ENCODE measurements at regions not wholly inside any gene's neighbourhood (a gene's known extent, or its start where the extent isn't known, plus 50 kb on each side); places are given as distances from the start of the nearest gene placed in this dataset.

DNA sequence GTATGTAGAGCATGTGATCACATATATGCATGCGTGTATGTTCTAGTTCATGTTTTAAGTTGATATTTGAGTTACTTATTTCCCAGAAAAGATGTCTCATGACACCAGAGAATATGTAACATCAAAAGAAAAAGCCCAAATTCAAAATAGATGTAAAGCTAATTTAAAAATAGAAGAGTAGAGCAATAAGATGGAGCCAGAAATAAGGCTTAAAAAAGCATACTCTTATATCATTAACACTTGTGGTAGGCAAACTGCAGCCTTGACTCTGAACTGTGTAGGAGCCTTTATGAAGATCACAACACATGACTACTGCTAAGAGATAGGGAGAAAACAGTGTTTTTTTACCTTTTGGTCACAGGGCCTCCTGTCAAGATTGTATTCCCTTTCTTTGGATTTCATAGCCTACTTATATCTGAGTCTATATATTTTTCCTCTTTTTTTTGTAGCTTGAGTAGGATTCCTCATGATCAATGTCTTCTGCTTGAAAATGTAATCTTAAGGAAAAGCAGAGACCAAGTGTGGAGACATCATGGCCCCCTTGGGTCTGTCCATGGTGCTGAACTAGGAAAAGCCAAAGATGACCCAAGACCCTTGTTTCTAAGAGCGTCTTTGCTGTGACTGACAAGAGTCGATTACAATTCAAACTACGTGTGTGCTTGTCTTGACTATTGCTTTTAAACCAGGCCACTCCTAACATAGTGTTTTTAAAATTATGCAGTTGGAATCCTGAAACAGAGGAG is 390.4 kb downstream of the SHISA9 start:
- no peak for DNase-seq (ENCODE audit: low read depth in 3 of 3)

DNA sequence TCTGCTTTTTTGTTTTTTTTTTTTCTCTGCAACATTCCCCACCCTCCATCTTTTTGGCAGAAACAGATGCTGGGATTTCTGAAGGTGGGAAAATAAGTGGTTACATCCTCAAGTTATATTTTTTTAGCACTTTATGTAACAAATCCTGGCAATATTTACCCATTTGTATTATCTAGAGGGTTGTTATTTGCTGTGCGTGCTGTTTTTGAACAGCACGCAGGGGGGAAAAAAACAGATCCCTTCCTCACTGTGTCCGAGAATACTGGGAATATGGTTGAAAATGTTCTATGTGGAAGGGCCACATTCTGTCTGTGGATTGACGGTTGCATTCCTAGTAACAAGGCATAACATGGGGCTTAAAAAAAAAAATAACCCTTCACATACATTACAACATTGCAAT is 394.8 kb downstream of the SHISA9 start:
- no peak for DNase-seq (ENCODE audit: low read depth in 3 of 3)

DNA sequence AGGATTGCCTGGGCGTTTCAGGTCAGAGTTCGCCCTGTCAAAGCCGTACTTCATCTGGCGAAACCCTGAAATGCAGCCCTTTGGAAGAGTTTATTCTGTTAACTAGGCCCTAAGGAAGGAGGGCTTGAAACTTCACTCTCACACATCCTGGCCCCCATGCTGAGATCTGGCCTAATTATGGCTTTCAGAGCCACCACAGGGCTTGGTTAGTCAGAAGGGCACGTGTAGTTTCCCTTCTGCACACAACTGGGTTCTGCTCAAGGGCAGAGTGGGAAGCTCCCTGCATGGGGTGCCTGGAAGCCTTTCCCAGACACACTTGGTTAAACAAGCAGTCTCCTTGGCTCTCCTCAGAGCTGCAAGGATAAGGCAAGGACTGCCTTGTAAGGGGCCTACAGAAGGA is 397.3 kb downstream of the SHISA9 start:
- no peak for DNase-seq (ENCODE audit: low read depth in 3 of 3)

DNA sequence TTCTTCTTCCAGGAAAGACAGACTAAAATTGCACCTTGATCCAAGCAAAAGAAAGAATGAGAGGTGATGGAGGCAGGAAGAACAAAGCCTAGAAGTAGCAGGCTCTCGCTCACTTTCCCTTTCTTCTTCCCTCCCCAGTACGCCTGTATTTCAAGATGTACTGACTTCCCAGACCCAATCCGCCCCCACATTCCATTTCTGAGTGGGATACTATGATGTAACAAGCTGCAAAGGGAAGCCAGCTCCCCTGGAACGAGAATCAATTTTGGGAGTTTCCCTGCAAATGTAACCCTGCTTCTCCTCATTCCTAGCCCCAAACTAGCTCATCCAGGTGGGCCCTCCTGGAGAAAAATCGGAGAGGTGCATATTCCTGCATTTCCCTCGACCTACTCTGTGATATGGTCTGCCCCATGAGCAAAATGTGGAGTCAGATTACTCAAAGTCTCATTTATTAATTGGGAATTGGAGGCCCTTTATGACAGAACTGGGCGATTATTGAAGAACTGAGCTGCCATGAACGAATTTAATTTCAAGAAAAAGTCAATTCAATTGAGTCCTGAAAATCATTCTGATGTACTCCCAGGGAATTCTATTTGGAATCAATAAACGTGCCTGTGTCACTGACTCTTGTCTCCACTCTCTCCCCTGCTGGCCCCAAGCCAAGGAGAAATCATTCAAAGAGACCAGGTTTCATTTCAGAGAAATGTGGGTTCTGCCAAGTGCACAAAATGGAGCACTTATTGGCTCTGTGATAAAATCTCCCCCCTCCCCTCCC is 398.9 kb downstream of the SHISA9 start:
- no peak for DNase-seq (ENCODE audit: low read depth in 3 of 3)

DNA sequence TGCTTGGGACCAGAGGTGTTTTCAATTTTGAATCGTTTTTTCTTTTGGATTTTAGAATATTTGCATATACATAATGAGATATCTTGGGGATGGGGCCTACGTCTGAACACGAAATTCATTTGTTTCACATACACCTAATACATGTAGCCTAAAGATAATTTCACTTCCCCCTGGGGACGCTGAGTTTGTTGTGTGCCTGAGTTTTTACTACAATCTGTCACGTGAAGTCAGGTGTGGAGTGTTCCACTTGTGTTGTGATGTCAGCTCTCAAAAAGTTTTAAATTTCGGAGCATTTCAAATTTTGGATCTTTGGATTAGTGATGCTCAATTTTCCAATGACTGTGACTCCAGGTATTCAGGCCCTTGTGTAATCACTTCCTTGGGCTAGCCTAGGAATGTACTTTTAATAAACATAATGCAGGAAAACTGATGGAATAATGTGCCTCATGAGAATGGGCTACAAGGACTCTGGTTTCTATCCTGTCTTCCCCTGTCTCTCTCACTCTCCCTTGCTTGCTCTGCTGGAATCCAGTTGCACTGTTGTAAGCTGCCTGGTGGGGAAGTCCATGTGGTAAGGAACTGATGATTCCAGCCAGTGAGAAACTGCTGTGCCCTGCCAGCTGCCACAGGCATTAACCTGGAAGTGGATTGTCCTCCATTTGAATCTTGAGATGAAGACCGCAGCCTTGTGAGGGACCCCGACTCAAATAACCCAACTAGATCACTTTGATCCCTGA is 403.8 kb downstream of the SHISA9 start:
- no peak for DNase-seq (ENCODE audit: low read depth in 3 of 3)

DNA sequence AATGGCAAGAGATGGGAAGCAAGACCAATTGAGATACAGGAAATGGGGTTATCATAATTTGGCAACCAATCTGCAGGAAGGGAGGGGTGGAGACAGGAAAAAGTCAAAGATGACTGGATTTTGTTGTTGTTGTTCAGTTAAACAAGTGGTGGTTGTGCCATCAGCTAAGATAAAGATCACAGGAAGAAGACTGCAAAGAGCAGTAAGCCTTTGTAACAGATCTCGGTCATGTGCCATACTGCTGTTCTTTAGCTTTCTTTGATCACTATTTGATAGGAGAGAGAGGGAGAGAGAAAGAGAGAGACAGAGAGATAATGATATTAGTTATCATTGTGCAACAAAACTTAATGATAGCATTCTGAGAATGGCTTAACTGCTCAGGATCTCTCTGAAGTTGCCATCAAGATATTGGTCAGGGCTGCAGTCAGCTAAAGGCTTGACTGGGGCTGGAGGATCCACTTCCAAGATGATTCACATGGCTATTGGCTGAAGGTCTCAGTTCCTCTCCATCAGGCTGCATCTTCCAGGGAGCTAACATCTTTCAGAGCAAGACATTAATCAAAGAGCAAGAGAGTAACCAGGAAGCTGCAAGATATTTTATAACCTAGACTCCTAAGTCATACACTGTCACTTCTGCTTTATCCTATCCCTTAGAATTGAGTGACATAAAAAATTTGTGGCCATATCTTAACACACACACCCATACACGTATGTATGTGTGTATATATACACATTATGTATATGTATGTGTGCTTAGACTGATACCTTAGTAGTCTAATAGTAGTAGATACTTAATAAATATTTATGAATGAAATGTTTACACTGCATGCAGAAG is 405.0 kb downstream of the SHISA9 start:
- no peak for DNase-seq (ENCODE audit: low read depth in 3 of 3)

DNA sequence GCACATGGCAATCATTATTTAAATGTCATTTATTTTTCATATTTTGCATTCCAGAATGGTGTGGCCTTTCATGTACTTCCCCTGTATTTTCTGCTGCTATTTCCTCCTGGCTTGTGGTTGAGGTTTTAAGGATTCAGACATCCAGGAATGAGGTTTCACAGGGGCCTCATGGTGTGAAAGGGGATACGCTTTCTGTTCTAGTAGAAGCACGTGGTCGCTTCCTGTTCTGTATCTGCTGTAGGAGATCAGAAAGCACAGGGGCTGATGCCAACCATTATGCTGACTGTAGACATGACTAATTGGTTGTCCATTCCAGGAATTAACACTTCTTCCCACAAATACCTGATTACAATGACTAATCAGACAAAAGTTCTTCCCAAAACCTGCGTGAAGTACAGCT is 405.9 kb downstream of the SHISA9 start:
- no peak for DNase-seq (ENCODE audit: low read depth in 3 of 3)

DNA sequence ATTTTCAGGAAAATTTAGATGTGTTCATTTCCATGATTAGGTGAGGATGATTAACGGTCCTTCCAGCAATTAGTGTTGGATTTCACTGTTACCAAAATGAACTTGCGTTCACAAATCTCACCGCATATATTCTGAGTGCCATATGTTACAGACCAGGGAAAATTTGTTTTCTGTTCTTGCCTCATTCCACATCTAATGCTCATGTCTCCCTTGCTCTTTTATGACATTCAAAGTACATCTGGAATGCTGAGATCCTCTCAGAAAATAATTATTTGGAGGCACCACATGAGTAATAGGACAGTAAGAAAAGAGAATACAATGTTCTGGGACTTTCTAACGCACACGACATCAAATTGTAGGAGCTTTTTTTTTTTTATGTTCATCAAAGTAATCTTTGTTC is 406.5 kb downstream of the SHISA9 start:
- no peak for DNase-seq (ENCODE audit: low read depth in 3 of 3)

DNA sequence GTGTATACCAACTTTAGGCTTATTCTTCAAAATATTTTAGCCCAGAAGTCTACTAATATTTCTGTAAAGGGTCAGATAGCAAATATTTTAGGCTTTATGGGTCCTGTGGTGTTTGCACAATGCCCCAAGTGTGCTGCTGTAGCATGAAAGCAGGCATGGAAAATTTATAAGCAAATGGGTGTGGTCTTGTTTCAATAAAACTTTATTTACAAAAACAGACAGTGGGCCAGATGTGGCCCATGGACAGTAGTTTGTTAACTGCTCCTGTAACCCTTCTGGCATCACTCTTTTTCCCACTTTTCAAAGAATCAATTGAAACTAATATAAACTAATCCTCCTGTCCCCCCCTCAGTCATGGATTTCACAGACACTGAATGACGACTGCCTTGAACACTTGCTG is 410.7 kb downstream of the SHISA9 start:
- DNase-seq (ENCODE audit: low read depth in 3 of 3) = no peak

DNA sequence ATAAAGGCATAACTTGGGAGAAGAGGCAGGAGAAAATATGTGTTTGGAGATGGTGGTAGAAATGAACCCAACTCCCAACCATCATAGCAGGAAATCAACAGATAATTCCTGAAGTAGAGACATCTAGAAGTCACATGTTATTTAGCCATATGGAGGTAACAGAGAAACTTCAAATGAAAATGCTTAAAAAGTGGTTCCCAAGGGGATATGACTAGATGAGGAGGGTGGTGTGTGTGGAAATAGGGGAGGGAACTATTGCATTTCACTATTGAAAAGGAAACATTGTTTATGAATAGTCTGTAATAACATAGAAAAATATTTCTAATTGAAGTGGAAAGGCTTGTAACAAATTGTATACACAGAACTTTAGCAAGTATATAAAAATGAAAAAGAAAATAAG is 412.0 kb downstream of the SHISA9 start:
- DNase-seq (ENCODE audit: low read depth in 3 of 3) = no peak

DNA sequence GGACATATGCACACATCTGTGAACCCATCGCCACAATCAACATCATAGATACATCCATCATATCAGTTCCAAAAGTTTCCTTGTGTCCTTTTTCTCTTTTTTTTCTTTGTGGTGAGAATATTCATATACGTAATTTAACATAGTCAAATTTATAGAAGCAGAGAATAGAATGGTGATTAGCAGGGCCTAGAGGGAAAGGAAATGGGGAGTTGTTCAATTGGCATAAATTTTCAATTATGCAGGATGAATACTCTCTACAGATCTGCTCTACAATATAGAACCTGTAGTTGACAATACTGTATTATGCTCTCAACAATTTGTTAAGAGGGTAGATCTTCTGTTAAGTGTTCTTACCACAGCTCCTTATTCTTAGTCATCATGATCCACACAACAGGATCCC is 413.2 kb downstream of the SHISA9 start:
- DNase-seq (ENCODE audit: low read depth in 3 of 3) = no peak

DNA sequence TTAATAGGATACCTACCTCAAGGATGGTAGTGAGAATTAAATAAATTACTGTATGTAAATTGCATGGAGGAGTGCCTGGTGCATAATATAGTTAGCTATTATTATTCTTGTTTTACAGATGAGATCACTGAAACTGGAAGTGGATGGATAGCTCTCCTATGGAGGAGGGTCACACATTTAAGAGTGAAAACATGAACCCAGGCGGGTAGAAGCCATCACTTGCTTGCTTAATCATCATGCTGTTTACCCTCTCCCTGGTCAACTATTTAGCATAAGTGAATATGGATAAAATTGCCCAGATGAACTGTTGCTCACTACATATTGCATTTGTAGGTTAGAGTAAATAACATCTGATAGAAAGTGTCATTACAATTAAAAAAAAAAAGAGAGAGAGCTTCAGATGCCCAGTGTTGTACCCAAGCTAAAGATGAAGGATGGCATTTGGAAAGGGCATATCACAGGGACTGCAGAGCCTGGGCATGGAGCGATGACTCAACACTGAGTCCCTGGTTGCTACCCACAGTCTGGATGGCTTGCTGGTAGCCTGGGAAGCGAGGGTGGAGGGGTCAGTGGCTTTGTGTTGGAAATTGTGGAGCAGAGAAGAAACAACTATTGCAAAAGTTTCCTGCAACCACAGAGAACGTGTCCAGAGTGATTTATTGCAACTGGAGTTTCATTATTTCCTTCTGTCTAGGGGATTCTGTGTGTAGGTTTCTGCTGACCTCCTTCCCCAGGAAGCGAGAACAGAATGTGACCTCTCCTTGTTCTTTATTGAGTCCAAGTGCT is 414.4 kb downstream of the SHISA9 start:
- no peak for DNase-seq (ENCODE audit: low read depth in 3 of 3)

DNA sequence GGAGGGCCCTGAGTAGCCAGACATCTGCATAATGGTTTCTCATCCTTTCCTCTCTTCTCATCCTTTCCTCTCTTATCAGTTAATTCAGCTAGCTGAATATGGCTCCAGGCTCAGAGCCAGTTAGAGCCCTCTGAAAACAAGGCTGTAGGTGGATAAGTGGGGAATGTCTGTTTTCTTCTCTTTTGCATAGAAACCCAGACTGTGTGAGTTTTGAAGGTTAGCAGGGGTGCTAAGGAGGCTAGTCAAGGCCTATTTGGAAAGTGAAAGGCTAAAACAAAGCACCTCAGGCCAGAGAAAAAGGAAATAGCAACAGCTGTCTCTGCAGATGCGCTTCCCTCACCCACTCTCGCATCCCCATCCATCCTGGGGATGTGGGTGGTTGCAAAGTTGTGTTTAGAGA is 420.9 kb downstream of the SHISA9 start:
- no peak for DNase-seq (ENCODE audit: low read depth in 3 of 3)

DNA sequence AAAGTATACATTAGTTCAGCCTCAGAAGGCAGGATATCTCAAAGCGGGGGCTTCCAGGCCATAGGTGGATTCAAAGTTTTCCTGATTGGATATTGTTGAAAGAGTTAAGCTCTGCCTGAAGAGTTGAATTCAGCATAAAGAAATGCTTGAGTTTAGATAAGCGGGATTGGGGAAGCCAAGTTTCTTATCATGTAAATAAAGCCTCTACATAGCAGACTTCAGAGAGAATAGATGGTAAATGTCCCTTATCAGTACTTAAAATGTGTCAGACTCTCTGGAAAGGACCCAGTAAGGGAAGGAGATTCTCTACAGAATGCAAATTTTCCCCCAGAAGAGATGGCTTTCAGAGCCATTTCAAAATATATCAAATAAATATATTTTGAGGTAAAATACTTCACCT is 423.5 kb downstream of the SHISA9 start:
- no peak for DNase-seq (ENCODE audit: low read depth in 3 of 3)

DNA sequence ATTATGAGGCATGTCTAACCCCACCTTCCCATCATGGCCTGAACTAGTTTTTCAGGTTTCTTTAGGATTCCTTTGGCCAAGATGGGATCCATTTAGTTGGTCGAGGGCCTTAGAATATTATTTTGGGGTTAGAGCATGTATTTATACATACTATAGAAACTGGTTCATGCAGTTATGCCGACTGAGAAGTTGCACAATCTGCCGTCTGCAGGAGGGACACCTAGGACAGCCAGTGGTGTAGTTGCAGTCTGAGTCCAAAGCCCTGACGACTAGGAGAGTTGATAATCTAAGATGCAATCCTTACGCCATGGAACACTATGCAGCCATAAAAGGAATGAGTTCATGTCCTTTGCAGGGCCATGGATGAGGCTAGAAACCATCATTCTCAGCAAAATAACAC is 424.0 kb downstream of the SHISA9 start:
- no peak for DNase-seq (ENCODE audit: low read depth in 3 of 3)

DNA sequence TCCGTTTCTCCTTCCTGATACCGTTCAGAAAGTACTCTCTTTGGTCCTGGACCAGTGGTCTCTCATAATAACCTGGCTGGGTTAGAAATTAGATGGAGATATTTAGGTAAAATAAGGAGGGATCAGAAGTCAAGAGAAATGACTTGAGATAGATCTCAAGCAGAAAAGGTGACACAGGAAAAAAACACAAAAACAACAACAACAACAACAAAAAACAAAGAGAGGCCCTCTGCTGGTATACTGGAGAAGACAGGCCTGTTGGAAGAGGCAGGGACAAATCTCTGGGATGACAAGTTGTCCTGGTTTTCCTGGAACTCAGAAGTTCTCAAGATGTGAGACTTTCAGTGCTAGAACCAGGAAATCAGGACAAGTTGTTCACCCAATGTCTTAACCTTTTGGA is 430.5 kb downstream of the SHISA9 start:
- DNase-seq (ENCODE audit: low read depth in 3 of 3) = no peak

DNA sequence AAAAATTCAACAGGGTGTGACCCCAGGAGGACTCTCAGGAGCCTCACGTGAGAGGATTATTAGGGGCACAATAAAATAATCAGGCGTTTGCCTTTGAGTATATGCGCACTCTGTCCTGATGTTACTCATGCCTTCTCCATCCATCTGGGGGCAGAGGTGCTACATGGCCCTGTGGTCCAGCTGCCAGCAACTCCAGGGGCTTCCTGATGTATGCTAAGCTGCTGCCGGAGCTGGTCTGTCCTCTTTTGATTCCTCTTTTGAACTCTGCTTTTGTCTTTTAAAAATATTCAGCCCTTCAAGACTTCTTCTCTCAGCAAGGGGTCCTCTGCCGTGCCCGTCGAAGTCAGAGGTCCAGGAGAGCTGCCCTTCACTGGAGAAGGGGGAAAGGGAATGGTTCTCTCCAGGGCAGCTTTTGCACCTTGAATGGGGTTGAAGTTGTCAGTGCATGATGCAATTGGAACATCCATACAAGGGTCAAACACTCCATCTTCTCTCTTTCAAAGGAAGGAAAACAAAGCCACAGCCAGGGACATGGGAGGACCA is 431.4 kb downstream of the SHISA9 start:
- no peak for DNase-seq (ENCODE audit: low read depth in 3 of 3)

DNA sequence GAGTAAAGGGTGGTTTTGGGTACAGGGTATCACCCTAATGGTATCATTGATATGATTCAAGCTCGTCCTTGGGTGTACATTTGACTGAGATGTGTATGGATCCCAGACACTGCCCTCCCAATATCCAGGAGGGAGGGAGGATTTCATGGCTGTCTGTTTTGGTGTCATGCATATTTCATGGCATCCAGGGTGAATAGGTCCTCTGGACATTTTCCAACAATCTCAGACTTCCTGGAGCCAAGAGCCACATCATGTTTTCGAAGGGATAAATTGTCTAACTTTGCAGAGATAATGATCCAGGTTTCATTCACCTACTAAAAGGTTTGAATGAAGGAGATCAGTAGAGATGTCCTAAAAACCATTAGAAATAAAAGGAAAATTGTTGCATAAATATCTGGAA is 431.9 kb downstream of the SHISA9 start:
- DNase-seq (ENCODE audit: low read depth in 3 of 3) = no peak

DNA sequence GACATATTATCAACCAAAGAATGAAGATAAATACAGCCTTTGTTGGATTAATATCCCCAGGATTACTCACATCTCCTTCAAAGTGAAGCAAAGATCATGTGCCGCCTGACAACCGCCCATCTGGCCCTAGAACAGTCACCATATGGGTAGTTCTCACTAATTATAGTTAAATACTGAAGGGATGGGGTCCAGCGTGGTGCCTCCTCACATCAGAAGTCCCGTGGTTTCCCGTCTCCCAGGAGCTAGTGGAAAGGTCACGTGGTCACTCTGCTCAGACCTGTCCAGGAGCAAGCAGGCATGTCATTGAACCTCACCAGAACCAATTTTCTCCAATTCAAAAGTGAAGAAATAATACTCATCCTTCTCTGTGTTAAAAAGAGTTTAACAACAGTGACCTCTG is 434.5 kb downstream of the SHISA9 start:
- DNase-seq (ENCODE audit: low read depth in 3 of 3) = no peak

DNA sequence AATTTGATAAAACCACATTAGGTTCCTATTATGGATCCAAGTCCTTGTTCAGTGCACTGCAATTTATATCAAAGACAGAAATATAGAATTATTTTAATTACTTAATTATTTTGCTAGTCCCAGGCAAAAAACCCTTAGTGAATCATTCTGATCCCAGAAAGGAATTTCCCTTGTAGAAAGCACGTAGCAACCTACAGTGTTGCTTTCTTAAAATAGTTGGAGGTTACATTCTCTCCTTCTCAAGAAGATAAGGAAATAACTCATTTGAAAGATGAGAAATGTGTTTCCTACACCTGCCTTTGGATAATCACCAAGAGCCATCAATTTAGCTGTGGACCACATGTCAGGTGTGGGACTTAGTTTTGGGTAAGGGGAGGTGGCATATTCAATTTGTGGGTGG is 434.9 kb downstream of the SHISA9 start:
- DNase-seq (ENCODE audit: low read depth in 3 of 3) = no peak

Data from stimulated activated CD4-positive, alpha-beta T cell treated with anti-CD3 and anti-CD28 coated beads, TNF-alpha, amount 100 ng/mL, for 48 hours (primary cell).